ENCODE measurements at regions not wholly inside any gene's neighbourhood (a gene's known extent, or its start where the extent isn't known, plus 50 kb on each side); places are given as distances from the start of the nearest gene placed in this dataset.

DNA sequence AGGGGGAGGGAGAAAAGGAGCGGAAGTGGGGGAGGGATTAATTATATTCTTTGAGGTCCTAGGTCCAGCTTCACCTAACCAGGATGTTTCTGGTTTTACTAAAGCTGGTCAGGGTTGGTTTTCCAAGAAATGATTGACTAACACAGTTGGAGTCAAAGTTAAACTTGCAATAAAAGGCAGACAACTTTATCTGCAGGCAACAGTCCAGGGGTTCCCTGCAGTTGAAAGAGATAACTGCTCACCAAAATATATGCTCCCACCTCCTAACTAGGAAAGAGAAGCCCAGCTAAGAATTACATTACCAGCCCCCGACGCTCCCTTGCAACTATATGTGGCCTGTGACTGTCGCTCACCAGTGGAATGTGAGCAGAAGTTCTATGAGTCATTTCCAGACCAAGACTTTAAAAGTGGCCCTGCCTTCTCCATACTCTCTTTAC is 140.0 kb upstream of the PKDCC start:
- WGBS, 2 donors = 80 to 82% methylated on average over 4 of the region's 4 CpGs
- TF ChIP-seq CTCF (IDR thresholded peaks at IDR 0.05) = no peak
- TF ChIP-seq POLR2A (IDR thresholded peaks at IDR 0.05) = no peak

DNA sequence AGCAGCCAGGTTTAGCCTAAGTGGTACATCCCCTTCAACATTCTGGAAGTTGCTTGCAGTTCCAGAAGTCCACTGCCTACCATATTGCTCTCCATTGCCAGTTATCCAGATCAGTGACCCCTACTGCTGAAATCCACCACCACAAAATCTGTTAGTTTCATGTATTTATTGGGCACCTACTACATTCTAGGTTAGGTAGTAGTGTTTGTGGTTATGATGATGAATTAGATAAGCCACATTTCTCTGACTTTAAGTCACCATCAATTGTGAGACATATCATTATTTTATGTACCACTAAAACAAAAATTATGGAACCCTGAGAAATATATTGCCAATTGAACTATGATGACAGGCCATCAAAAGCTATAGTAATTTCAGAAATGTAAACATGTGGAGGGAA is 139.5 kb upstream of the PKDCC start:
- no peak overlapping the region for H3K4me3 ChIP-seq (ENCODE audit: low read depth, poor library complexity, severe bottlenecking)
- no peak for TF ChIP-seq POLR2A (IDR thresholded peaks at IDR 0.05)
- no peak for TF ChIP-seq CTCF (IDR thresholded peaks at IDR 0.05)
- DNase-seq (ENCODE audit: low spot score in 2 of 2) = no peak
- intact Hi-C loops (cut with DNase I; ENCODE audit: low total_unique reads) = no loop called here

More for the DNA sequence above, 140.0 kb upstream of the PKDCC start:
- no peak for DNase-seq (ENCODE audit: low spot score in 2 of 2)
- intact Hi-C loops (cut with DNase I; ENCODE audit: low total_unique reads) = no loop called here
- no peak overlapping the region for H3K4me3 ChIP-seq (ENCODE audit: low read depth, poor library complexity, severe bottlenecking)

DNA sequence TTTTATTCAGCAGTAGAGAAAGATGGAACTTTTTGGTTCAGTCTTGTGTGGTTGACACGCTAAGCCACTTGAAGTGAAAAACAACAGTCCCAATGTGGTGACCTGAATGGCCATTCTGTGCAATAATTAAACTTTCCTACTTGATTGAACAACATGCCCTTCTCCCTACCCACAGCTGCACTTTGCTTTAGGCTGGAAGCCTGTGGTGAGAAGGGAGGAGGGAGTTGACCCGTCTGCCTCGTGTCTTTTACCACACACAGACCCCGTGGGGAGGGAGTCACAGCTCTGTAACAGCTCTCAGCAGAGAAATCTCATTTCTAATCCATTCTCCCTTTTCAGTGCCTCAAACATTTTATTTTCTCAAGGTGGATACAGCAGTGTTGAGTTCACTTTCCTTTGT is 138.2 kb upstream of the PKDCC start:
- TF ChIP-seq POLR2A (IDR thresholded peaks at IDR 0.05) = no peak
- no peak for DNase-seq (ENCODE audit: low spot score in 2 of 2)
- intact Hi-C loops (cut with DNase I; ENCODE audit: low total_unique reads) = no loop called here
- WGBS, 2 donors = 47 to 50% methylated on average over 4 of the region's 4 CpGs
- H3K4me3 ChIP-seq (ENCODE audit: low read depth, poor library complexity, severe bottlenecking) = no peak overlapping the region

GRCh38 chr2:41910126-41910525 is 137.7 kb upstream of the PKDCC start:
- TF ChIP-seq CTCF (IDR thresholded peaks at IDR 0.05) (no peak), POLR2A (IDR thresholded peaks at IDR 0.05) (no peak)
- 57 to 72% methylated on average over 1 of the region's 1 CpG for WGBS, 2 donors
- H3K4me3 ChIP-seq (ENCODE audit: low read depth, poor library complexity, severe bottlenecking) = no peak overlapping the region
- DNase-seq (ENCODE audit: low spot score in 2 of 2) = no peak
- intact Hi-C loops (cut with DNase I; ENCODE audit: low total_unique reads) = no loop called here

GRCh38 chr2:41911033-41911432 is 136.8 kb upstream of the PKDCC start:
- TF ChIP-seq POLR2A (IDR thresholded peaks at IDR 0.05) (no peak), CTCF (IDR thresholded peaks at IDR 0.05) (no peak)
- intact Hi-C loops (cut with DNase I; ENCODE audit: low total_unique reads) = no loop called here
- no peak for DNase-seq (ENCODE audit: low spot score in 2 of 2)
- H3K4me3 ChIP-seq (ENCODE audit: low read depth, poor library complexity, severe bottlenecking) = no peak overlapping the region
- 92 to 93% methylated on average over 3 of the region's 3 CpGs for WGBS, 2 donors

DNA sequence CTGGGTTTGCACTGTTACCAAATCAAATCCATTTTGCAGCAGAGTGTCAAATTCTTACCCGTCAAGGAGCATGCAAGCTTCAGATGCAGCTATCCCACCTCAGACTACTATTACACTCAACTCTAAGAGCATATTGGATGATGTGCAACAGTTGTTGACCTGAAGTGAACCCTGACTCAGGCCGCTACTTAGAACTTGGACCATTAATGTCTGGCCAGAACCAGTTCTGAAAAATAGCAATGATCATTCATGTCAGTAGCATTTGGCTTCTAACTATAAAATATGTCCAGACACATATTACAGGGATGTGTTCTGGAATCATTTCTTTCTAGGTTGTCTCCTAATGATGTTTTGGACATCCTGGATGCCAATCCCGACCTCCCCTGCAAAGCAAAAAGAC is 135.5 kb upstream of the PKDCC start:
- H3K4me3 ChIP-seq (ENCODE audit: low read depth, poor library complexity, severe bottlenecking) = no peak overlapping the region
- intact Hi-C loops (cut with DNase I; ENCODE audit: low total_unique reads) = no loop called here
- WGBS, 2 donors = 54 to 59% methylated on average over 3 of the region's 3 CpGs
- no peak for DNase-seq (ENCODE audit: low spot score in 2 of 2)
- no peak for TF ChIP-seq CTCF (IDR thresholded peaks at IDR 0.05)
- no peak for TF ChIP-seq POLR2A (IDR thresholded peaks at IDR 0.05)
